ENCODE measurements at regions not wholly inside any gene's neighbourhood (a gene's known extent, or its start where the extent isn't known, plus 50 kb on each side); places are given as distances from the start of the nearest gene placed in this dataset.

- TF ChIP-seq CTCF (conservative IDR thresholded peaks at IDR 0.05; ENCODE audit: low read depth, low read length) (no peak), EZH2phosphoT487 (IDR thresholded peaks at IDR 0.05; ENCODE audit: borderline replicate concordance, low read length) (no peak)
These were observed 119.9 kb upstream of the PCDH17 start for GRCh38 chr13:57511603-57512002.
